SK-N-MC (cell line): ENCODE measurements at regions not wholly inside any gene's neighbourhood (a gene's known extent, or its start where the extent isn't known, plus 50 kb on each side); places are given as distances from the start of the nearest gene placed in this dataset.

ENCODE experiments used
- EZH2 ChIP-seq: fragments of 200-600 bp; sonication (generic); IDR thresholded peaks from one replicate; pipeline ENCODE4 v1.6.1; 2017; ENCODE audit warnings: antibody characterized with exemption
- FOXP2 ChIP-seq: optimal IDR thresholded peaks from 2 replicates; pipeline ENCODE3; 2011; ENCODE audit warnings: mild to moderate bottlenecking, moderate library complexity; ENCODE audit not compliant: insufficient read depth; ENCODE audit errors: extremely low read length, control extremely low read depth
- POLR2AphosphoS5 ChIP-seq: IDR thresholded peaks from 2 replicates; pipeline ENCODE4 v1.6.1; 2012; ENCODE audit warnings: mild to moderate bottlenecking, low read depth, low read length, borderline replicate concordance

DNA sequence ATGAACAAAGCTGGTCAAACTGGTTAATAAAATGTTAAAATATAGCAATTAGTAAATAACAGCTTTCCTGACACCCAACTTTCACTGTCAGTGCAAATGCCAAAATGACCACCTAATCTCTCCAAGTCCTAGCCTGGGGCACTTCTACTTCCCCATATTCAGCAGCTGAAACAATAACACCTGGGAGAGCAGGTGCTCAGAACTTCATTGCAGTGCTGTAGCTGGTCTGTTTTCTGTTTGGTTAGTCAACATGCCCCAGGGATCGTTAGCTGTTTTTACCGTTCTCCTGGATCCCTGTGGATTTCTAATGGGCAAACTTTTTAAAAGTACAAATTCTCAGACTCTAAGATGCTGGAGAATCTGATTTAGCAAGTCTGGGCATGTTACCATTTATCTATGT, 759.7 kb downstream of the GALC start:
- TF ChIP-seq POLR2AphosphoS5: no peak
- TF ChIP-seq EZH2: no peak
- no peak for TF ChIP-seq FOXP2
